ENCODE measurements at regions not wholly inside any gene's neighbourhood (a gene's known extent, or its start where the extent isn't known, plus 50 kb on each side); places are given as distances from the start of the nearest gene placed in this dataset.

DNA sequence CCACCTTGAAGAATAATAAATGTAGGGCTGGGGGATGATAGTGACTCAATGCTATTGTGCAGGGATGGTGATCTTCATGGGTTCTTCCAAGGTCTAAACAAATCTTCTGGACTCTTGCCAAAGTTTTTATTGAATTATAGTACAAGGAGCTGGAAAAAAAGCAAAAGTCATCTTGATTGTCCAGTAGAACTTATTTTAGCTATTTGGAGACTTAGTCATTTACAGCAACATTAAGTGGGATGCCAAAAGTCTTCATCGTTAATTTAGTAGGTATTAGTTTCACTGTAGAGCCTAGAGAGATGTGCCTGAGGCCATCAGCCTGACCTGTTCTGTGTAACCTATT, 212.9 kb upstream of the TBX18 start:
- no peak overlapping the region for H2AFZ ChIP-seq (ENCODE audit: low read depth, low read length)
- no peak overlapping the region for H3K27ac ChIP-seq (ENCODE audit: low read length, poor library complexity, severe bottlenecking)
- no peak overlapping the region for H2BK15ac ChIP-seq (ENCODE audit: low read depth, poor library complexity, severe bottlenecking)

GRCh38 chr6:84976526-84977362, 212.3 kb upstream of the TBX18 start:
- Histone ChIP-seq H3K4me1 (ENCODE audit: control insufficient read depth, insufficient read depth, low read depth, low read length) (no peaks in the 10 kb centered on the region), H3K18ac (ENCODE audit: low read depth in 1 of 2, low read length in 2 of 2) (no peak overlapping the region), H3K9me3 (ENCODE audit: control insufficient read depth, low read length) (no peaks in the 10 kb centered on the region), H3K4me3 (ENCODE audit: insufficient read depth in 1 of 2, low read depth in 1 of 2, low read length in 2 of 2) (no peak overlapping the region), H2BK15ac (ENCODE audit: low read depth, poor library complexity, severe bottlenecking) (no peak overlapping the region), H2BK5ac (ENCODE audit: low read depth, low read length, poor library complexity, severe bottlenecking) (no peak overlapping the region), H3K27me3 (ENCODE audit: control insufficient read depth in 1 of 2, insufficient read depth in 1 of 2, low read length in 2 of 2) (no peaks in the 10 kb centered on the region), H3K9ac (ENCODE audit: low read length) (no peak overlapping the region), H2BK120ac (ENCODE audit: low read depth, low read length) (no peak overlapping the region), H3K27ac (ENCODE audit: low read length, poor library complexity, severe bottlenecking) (no peak overlapping the region), H2AK5ac (ENCODE audit: low read length, severe bottlenecking) (no peak overlapping the region), H3K36me3 (ENCODE audit: control insufficient read depth in 1 of 2, insufficient read depth in 2 of 2, low read depth in 1 of 2, low read length in 2 of 2) (no peaks in the 10 kb centered on the region), H4K91ac (ENCODE audit: low read length) (no peak overlapping the region), H3K4me2 (ENCODE audit: low read length, poor library complexity, severe bottlenecking) (no peak overlapping the region), H3K79me1 (replicated peaks; ENCODE audit: low read length, poor library complexity, severe bottlenecking) (no peaks in the 10 kb centered on the region), H4K8ac (ENCODE audit: low read length) (no peak overlapping the region), H2AFZ (ENCODE audit: low read depth, low read length) (no peak overlapping the region), H2BK12ac (ENCODE audit: low read length in 2 of 2) (no peak overlapping the region), H3K4ac (ENCODE audit: low read depth in 1 of 2, low read length in 2 of 2) (no peak overlapping the region), H3K14ac (ENCODE audit: low read length in 2 of 2) (no peak overlapping the region), H3K23ac (ENCODE audit: low read length in 2 of 2) (no peak overlapping the region)
- WGBS: 62% methylated on average over 4 of the region's 4 CpGs
- DNase-seq: no peak

More for the DNA sequence above, 212.9 kb upstream of the TBX18 start:
- H3K23ac ChIP-seq (ENCODE audit: low read length in 2 of 2): no peak overlapping the region
- H2BK12ac ChIP-seq (ENCODE audit: low read length in 2 of 2): no peak overlapping the region
- H3K27me3 ChIP-seq (ENCODE audit: control insufficient read depth in 1 of 2, insufficient read depth in 1 of 2, low read length in 2 of 2): no peaks in the 10 kb centered on the region
- no peak for DNase-seq
- no peaks in the 10 kb centered on the region for H3K9me3 ChIP-seq (ENCODE audit: control insufficient read depth, low read length)
- no peak overlapping the region for H4K91ac ChIP-seq (ENCODE audit: low read length)
- H3K4me3 ChIP-seq (ENCODE audit: insufficient read depth in 1 of 2, low read depth in 1 of 2, low read length in 2 of 2): no peak overlapping the region
- H4K8ac ChIP-seq (ENCODE audit: low read length): no peak overlapping the region
- no peak overlapping the region for H3K9ac ChIP-seq (ENCODE audit: low read length)
- WGBS: 83% methylated on average over 1 of the region's 1 CpG
- H3K14ac ChIP-seq (ENCODE audit: low read length in 2 of 2): no peak overlapping the region
- H3K36me3 ChIP-seq (ENCODE audit: control insufficient read depth in 1 of 2, insufficient read depth in 2 of 2, low read depth in 1 of 2, low read length in 2 of 2): no peaks in the 10 kb centered on the region
- H3K4ac ChIP-seq (ENCODE audit: low read depth in 1 of 2, low read length in 2 of 2): no peak overlapping the region
- H3K18ac ChIP-seq (ENCODE audit: low read depth in 1 of 2, low read length in 2 of 2): no peak overlapping the region
- H2BK120ac ChIP-seq (ENCODE audit: low read depth, low read length): no peak overlapping the region
- no peak overlapping the region for H3K4me2 ChIP-seq (ENCODE audit: low read length, poor library complexity, severe bottlenecking)
- no peak overlapping the region for H2BK5ac ChIP-seq (ENCODE audit: low read depth, low read length, poor library complexity, severe bottlenecking)
- no peaks in the 10 kb centered on the region for H3K4me1 ChIP-seq (ENCODE audit: control insufficient read depth, insufficient read depth, low read depth, low read length)
- no peak overlapping the region for H2AK5ac ChIP-seq (ENCODE audit: low read length, severe bottlenecking)
- H3K79me1 ChIP-seq (replicated peaks; ENCODE audit: low read length, poor library complexity, severe bottlenecking): no peaks in the 10 kb centered on the region

DNA sequence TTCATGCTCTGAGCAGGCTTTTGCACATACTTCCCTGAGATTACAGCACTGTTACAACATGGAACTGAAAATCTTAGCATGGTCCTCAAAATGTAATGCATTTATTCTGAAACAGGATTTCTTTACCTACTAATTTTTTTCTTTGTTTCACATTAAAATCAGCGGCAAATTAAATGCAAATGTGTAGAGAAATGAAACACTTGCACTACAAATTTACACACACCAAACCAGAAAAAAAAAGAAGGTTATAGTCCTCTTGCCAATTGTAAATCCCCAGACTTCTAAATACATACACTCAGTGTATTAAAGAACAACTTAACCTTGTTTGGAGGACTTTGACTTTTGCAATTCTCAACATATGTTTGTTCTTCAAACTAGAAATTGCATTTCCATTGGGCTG, 210.9 kb upstream of the TBX18 start:
- no peak for DNase-seq
- H3K9ac ChIP-seq (ENCODE audit: low read length): no peak overlapping the region

DNA sequence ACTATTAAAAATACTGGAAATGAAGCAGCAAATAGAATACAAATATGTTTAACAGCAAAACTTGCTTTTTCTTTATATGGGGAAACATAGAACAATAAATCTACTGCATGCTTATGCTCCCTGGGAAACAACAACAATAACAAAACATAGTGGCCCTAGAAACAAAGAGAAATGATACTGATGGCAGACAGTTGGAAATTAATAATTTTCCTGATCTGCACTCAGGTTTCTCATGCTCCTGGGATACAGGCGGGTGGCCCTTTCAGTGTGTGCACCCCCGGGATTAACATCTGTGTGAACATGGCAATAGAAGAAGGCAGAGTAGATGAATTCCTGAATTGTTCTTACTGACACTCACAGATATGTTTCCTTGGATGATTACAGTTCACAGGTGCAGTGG, 209.2 kb upstream of the TBX18 start:
- Histone ChIP-seq H3K79me1 (replicated peaks; ENCODE audit: low read length, poor library complexity, severe bottlenecking) (no peaks in the 10 kb centered on the region), H3K23ac (ENCODE audit: low read length in 2 of 2) (no peak overlapping the region), H2AK5ac (ENCODE audit: low read length, severe bottlenecking) (no peak overlapping the region), H3K36me3 (ENCODE audit: control insufficient read depth in 1 of 2, insufficient read depth in 2 of 2, low read depth in 1 of 2, low read length in 2 of 2) (no peaks in the 10 kb centered on the region), H3K18ac (ENCODE audit: low read depth in 1 of 2, low read length in 2 of 2) (no peak overlapping the region), H4K8ac (ENCODE audit: low read length) (no peak overlapping the region), H3K27me3 (ENCODE audit: control insufficient read depth in 1 of 2, insufficient read depth in 1 of 2, low read length in 2 of 2) (no peaks in the 10 kb centered on the region), H3K4ac (ENCODE audit: low read depth in 1 of 2, low read length in 2 of 2) (no peak overlapping the region), H3K4me2 (ENCODE audit: low read length, poor library complexity, severe bottlenecking) (no peak overlapping the region), H2AFZ (ENCODE audit: low read depth, low read length) (no peak overlapping the region), H4K91ac (ENCODE audit: low read length) (no peak overlapping the region), H2BK5ac (ENCODE audit: low read depth, low read length, poor library complexity, severe bottlenecking) (no peak overlapping the region), H2BK12ac (ENCODE audit: low read length in 2 of 2) (no peak overlapping the region), H2BK120ac (ENCODE audit: low read depth, low read length) (no peak overlapping the region), H2BK15ac (ENCODE audit: low read depth, poor library complexity, severe bottlenecking) (no peak overlapping the region), H3K9ac (ENCODE audit: low read length) (no peak overlapping the region), H3K9me3 (ENCODE audit: control insufficient read depth, low read length) (no peaks in the 10 kb centered on the region), H3K4me1 (ENCODE audit: control insufficient read depth, insufficient read depth, low read depth, low read length) (no peaks in the 10 kb centered on the region), H3K14ac (ENCODE audit: low read length in 2 of 2) (no peak overlapping the region), H3K4me3 (ENCODE audit: insufficient read depth in 1 of 2, low read depth in 1 of 2, low read length in 2 of 2) (no peak overlapping the region), H3K27ac (ENCODE audit: low read length, poor library complexity, severe bottlenecking) (no peak overlapping the region)
- 63% methylated on average over 2 of the region's 2 CpGs for WGBS
- no peak for DNase-seq

More for the DNA sequence above, 210.9 kb upstream of the TBX18 start:
- no peaks in the 10 kb centered on the region for H3K79me1 ChIP-seq (replicated peaks; ENCODE audit: low read length, poor library complexity, severe bottlenecking)
- H2BK15ac ChIP-seq (ENCODE audit: low read depth, poor library complexity, severe bottlenecking): no peak overlapping the region
- no peak overlapping the region for H3K23ac ChIP-seq (ENCODE audit: low read length in 2 of 2)
- H2BK120ac ChIP-seq (ENCODE audit: low read depth, low read length): no peak overlapping the region
- H3K14ac ChIP-seq (ENCODE audit: low read length in 2 of 2): no peak overlapping the region
- H3K36me3 ChIP-seq (ENCODE audit: control insufficient read depth in 1 of 2, insufficient read depth in 2 of 2, low read depth in 1 of 2, low read length in 2 of 2): no peaks in the 10 kb centered on the region
- no peak overlapping the region for H3K27ac ChIP-seq (ENCODE audit: low read length, poor library complexity, severe bottlenecking)
- H4K91ac ChIP-seq (ENCODE audit: low read length): no peak overlapping the region
- no peak overlapping the region for H2AK5ac ChIP-seq (ENCODE audit: low read length, severe bottlenecking)
- H3K4me2 ChIP-seq (ENCODE audit: low read length, poor library complexity, severe bottlenecking): no peak overlapping the region
- H2AFZ ChIP-seq (ENCODE audit: low read depth, low read length): no peak overlapping the region
- no peak overlapping the region for H3K18ac ChIP-seq (ENCODE audit: low read depth in 1 of 2, low read length in 2 of 2)
- no peak overlapping the region for H2BK5ac ChIP-seq (ENCODE audit: low read depth, low read length, poor library complexity, severe bottlenecking)
- no peak overlapping the region for H3K4ac ChIP-seq (ENCODE audit: low read depth in 1 of 2, low read length in 2 of 2)
- no peak overlapping the region for H2BK12ac ChIP-seq (ENCODE audit: low read length in 2 of 2)
- WGBS: 100% methylated on average over 1 of the region's 1 CpG
- H3K4me1 ChIP-seq (ENCODE audit: control insufficient read depth, insufficient read depth, low read depth, low read length): no peaks in the 10 kb centered on the region
- no peaks in the 10 kb centered on the region for H3K27me3 ChIP-seq (ENCODE audit: control insufficient read depth in 1 of 2, insufficient read depth in 1 of 2, low read length in 2 of 2)
- no peaks in the 10 kb centered on the region for H3K9me3 ChIP-seq (ENCODE audit: control insufficient read depth, low read length)
- H4K8ac ChIP-seq (ENCODE audit: low read length): no peak overlapping the region
- H3K4me3 ChIP-seq (ENCODE audit: insufficient read depth in 1 of 2, low read depth in 1 of 2, low read length in 2 of 2): no peak overlapping the region

All from mesenchymal stem cell (in vitro differentiated cells and primary cell).